ENCODE measurements at regions not wholly inside any gene's neighbourhood (a gene's known extent, or its start where the extent isn't known, plus 50 kb on each side); places are given as distances from the start of the nearest gene placed in this dataset.
"Not testable (repeated sequence)": the region's sequence is repeated elsewhere in the genome, so short reads cannot be mapped to it uniquely, and the experiment has no call there.

GRCh38 chr16:65349626-65350025 is 227.8 kb upstream of the CDH11 start:
- DNase-seq (ENCODE audit: low read depth in 2 of 3, low spot score in 1 of 3), result no peak

- DNase-seq (ENCODE audit: low read depth in 2 of 3, low spot score in 1 of 3), result no peak
Measured at GRCh38 chr16:65343556-65343955, 221.7 kb upstream of the CDH11 start.

GRCh38 chr16:65342231-65342866 is 220.5 kb upstream of the CDH11 start:
- no peak for DNase-seq (ENCODE audit: low read depth in 2 of 3, low spot score in 1 of 3)

GRCh38 chr16:65339062-65339461 is 217.2 kb upstream of the CDH11 start:
- DNase-seq (ENCODE audit: low read depth in 2 of 3, low spot score in 1 of 3), result no peak

- DNase-seq (ENCODE audit: low read depth in 2 of 3, low spot score in 1 of 3), result no peak
Measured at GRCh38 chr16:65336160-65336559, 214.3 kb upstream of the CDH11 start.

- no peak for DNase-seq (ENCODE audit: low read depth in 2 of 3, low spot score in 1 of 3)
Measured at GRCh38 chr16:65334081-65334480, 212.2 kb upstream of the CDH11 start.

GRCh38 chr16:65333283-65333682 is 211.4 kb upstream of the CDH11 start:
- DNase-seq (ENCODE audit: low read depth in 2 of 3, low spot score in 1 of 3), result no peak

- DNase-seq (ENCODE audit: low read depth in 2 of 3, low spot score in 1 of 3), result no peak
Measured at GRCh38 chr16:65327346-65327745, 205.5 kb upstream of the CDH11 start.

GRCh38 chr16:65323655-65324237 is 201.9 kb upstream of the CDH11 start:
- DNase-seq (ENCODE audit: low read depth in 2 of 3, low spot score in 1 of 3), result no peak

- DNase-seq (ENCODE audit: low read depth in 2 of 3, low spot score in 1 of 3), result no peak
Measured at GRCh38 chr16:65319621-65320231, 197.9 kb upstream of the CDH11 start.

- DNase-seq (ENCODE audit: low read depth in 2 of 3, low spot score in 1 of 3), result no peak
Measured at GRCh38 chr16:65318590-65319257, 196.9 kb upstream of the CDH11 start.

GRCh38 chr16:65318138-65318537 is 196.3 kb upstream of the CDH11 start:
- DNase-seq (ENCODE audit: low read depth in 2 of 3, low spot score in 1 of 3), result no peak

- no peak for DNase-seq (ENCODE audit: low read depth in 2 of 3, low spot score in 1 of 3)
Measured at GRCh38 chr16:65316808-65317207, 194.9 kb upstream of the CDH11 start.

- DNase-seq (ENCODE audit: low read depth in 2 of 3, low spot score in 1 of 3), result no peak
Measured at GRCh38 chr16:65315081-65315780, 193.4 kb upstream of the CDH11 start.

- no peak for DNase-seq (ENCODE audit: low read depth in 2 of 3, low spot score in 1 of 3)
Measured at GRCh38 chr16:65314627-65315008, 192.8 kb upstream of the CDH11 start.

GRCh38 chr16:65313936-65314626 is 192.2 kb upstream of the CDH11 start:
- DNase-seq (ENCODE audit: low read depth in 2 of 3, low spot score in 1 of 3), result no peak

- DNase-seq (ENCODE audit: low read depth in 2 of 3, low spot score in 1 of 3), result no peak
Measured at GRCh38 chr16:65312795-65313194, 190.9 kb upstream of the CDH11 start.

GRCh38 chr16:65312071-65312470 is 190.2 kb upstream of the CDH11 start:
- DNase-seq (ENCODE audit: low read depth in 2 of 3, low spot score in 1 of 3), result no peak

GRCh38 chr16:65310491-65310890 is 188.6 kb upstream of the CDH11 start:
- not testable (repeated sequence) for DNase-seq (ENCODE audit: low read depth in 2 of 3, low spot score in 1 of 3)

- no peak for DNase-seq (ENCODE audit: low read depth in 2 of 3, low spot score in 1 of 3)
Measured at GRCh38 chr16:65309354-65309753, 187.5 kb upstream of the CDH11 start.

- DNase-seq (ENCODE audit: low read depth in 2 of 3, low spot score in 1 of 3), result no peak
Measured at GRCh38 chr16:65308506-65308905, 186.6 kb upstream of the CDH11 start.
